ENCODE measurements at regions not wholly inside any gene's neighbourhood (a gene's known extent, or its start where the extent isn't known, plus 50 kb on each side); places are given as distances from the start of the nearest gene placed in this dataset.

GRCh38 chr9:70478963-70479641 is 64.6 kb upstream of the KLF9 start:
- Mint-ChIP-seq H3K9me3 (no peaks in the 10 kb centered on the region), H3K36me3 (no peaks in the 10 kb centered on the region), H3K4me3 (no peak overlapping the region), H3K27me3 (ENCODE audit: low read depth in 3 of 3) (peaks cover 0 to 13% (median 3%) of the 10 kb centered on the region in 3 donors), H3K4me1 (no peaks in the 10 kb centered on the region), H3K27ac (no peak overlapping the region)
- DNase-seq, result no peak

- Mint-ChIP-seq H3K27ac (no peak overlapping the region), H3K27me3 (ENCODE audit: low read depth in 3 of 3) (peaks cover 0 to 6% (median 0%) of the 10 kb centered on the region in 3 donors), H3K4me3 (no peak overlapping the region), H3K9me3 (no peaks in the 10 kb centered on the region), H3K36me3 (no peaks in the 10 kb centered on the region), H3K4me1 (no peaks in the 10 kb centered on the region)
- DNase-seq, result no peak
Observed at GRCh38 chr9:70477907-70478480, 63.5 kb upstream of the KLF9 start.

DNA sequence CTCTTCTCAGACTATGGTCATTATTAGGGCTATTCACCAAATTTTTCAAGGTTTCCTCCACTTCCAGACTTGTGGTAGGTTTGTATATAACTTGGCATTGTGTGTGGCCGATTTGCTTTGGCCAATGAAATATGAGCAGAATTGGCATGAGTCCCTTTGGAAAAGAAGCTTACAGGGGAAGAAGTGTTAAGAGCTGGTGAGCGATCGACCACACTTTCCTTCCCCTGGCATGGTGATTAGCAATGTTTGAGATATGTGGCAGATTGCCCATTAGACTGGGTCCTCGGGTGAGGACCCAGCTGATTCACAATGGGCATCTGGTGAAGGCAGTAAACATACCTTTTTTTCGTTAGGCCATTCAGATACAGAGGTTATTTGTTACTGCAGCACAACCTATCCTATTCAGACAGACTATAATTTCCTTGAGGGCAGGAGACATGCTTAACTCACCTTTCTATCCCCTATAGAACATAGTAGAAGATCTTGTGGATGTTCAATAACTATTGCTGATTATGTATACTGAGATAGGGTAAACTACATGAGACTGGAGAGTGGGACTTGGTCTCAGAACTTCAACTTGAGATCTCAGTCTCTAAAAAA is 62.8 kb upstream of the KLF9 start:
- H3K27me3 Mint-ChIP-seq (ENCODE audit: low read depth in 3 of 3), result peaks cover 0 to 5% (median 0%) of the 10 kb centered on the region in 3 donors
- H3K27ac Mint-ChIP-seq, result no peak overlapping the region
- DNase-seq, result no peak
- no peak overlapping the region for H3K4me3 Mint-ChIP-seq
- no peaks in the 10 kb centered on the region for H3K36me3 Mint-ChIP-seq
- no peaks in the 10 kb centered on the region for H3K4me1 Mint-ChIP-seq
- H3K9me3 Mint-ChIP-seq, result no peaks in the 10 kb centered on the region

GRCh38 chr9:70475211-70475610 is 60.8 kb upstream of the KLF9 start:
- H3K27me3 Mint-ChIP-seq (ENCODE audit: low read depth in 3 of 3), result peaks cover 0 to 7% (median 3%) of the 10 kb centered on the region in 3 donors
- no peak overlapping the region for H3K4me3 Mint-ChIP-seq
- H3K36me3 Mint-ChIP-seq, result no peaks in the 10 kb centered on the region
- H3K27ac Mint-ChIP-seq, result no peak overlapping the region
- H3K9me3 Mint-ChIP-seq, result no peaks in the 10 kb centered on the region
- DNase-seq, result no peak
- H3K4me1 Mint-ChIP-seq, result peaks cover 0 to 2% of the 10 kb centered on the region in 2 donors

- H3K4me1 Mint-ChIP-seq, result peaks cover 0 to 5% of the 10 kb centered on the region in 2 donors
- peaks cover 0 to 7% (median 3%) of the 10 kb centered on the region in 3 donors for H3K27me3 Mint-ChIP-seq (ENCODE audit: low read depth in 3 of 3)
- H3K27ac Mint-ChIP-seq, result no peak overlapping the region
- no peak for DNase-seq
- H3K9me3 Mint-ChIP-seq, result no peaks in the 10 kb centered on the region
- H3K36me3 Mint-ChIP-seq, result no peaks in the 10 kb centered on the region
- no peak overlapping the region for H3K4me3 Mint-ChIP-seq
Observed at GRCh38 chr9:70474413-70474812, 60.0 kb upstream of the KLF9 start.

GRCh38 chr9:70472268-70473249 is 58.1 kb upstream of the KLF9 start:
- DNase-seq, result no peak
- H3K36me3 Mint-ChIP-seq, result no peaks in the 10 kb centered on the region
- no peaks in the 10 kb centered on the region for H3K9me3 Mint-ChIP-seq
- peak overlapping the region in 1 of 5 donors; percentile 12 for H3K4me3 Mint-ChIP-seq
- H3K4me1 Mint-ChIP-seq, result peaks cover 0 to 5% of the 10 kb centered on the region in 2 donors
- H3K27ac Mint-ChIP-seq, result no peak overlapping the region
- peaks cover 0 to 7% (median 3%) of the 10 kb centered on the region in 3 donors for H3K27me3 Mint-ChIP-seq (ENCODE audit: low read depth in 3 of 3)

- H3K4me3 Mint-ChIP-seq, result no peak overlapping the region
Observed at GRCh38 chr9:70470050-70471015, 55.9 kb upstream of the KLF9 start.

GRCh38 chr9:70468291-70468690 is 53.8 kb upstream of the KLF9 start:
- Mint-ChIP-seq H3K4me1 (peaks cover 0 to 5% of the 10 kb centered on the region in 2 donors), H3K9me3 (no peaks in the 10 kb centered on the region), H3K4me3 (no peak overlapping the region), H3K27ac (no peak overlapping the region), H3K27me3 (ENCODE audit: low read depth in 3 of 3) (peaks cover 0 to 4% (median 3%) of the 10 kb centered on the region in 3 donors), H3K36me3 (no peaks in the 10 kb centered on the region)
- no peak for DNase-seq

More at GRCh38 chr9:70470050-70471015, 55.9 kb upstream of the KLF9 start:
- Mint-ChIP-seq H3K27me3 (ENCODE audit: low read depth in 3 of 3) (peaks cover 0 to 7% (median 3%) of the 10 kb centered on the region in 3 donors), H3K36me3 (no peaks in the 10 kb centered on the region), H3K9me3 (no peaks in the 10 kb centered on the region), H3K27ac (peak overlapping the region in 1 of 6 donors; percentile 31), H3K4me1 (peaks cover 0 to 5% of the 10 kb centered on the region in 2 donors)
- DNase-seq, result no peak

- Mint-ChIP-seq H3K4me3 (no peak overlapping the region), H3K9me3 (no peaks in the 10 kb centered on the region), H3K36me3 (no peaks in the 10 kb centered on the region), H3K4me1 (peaks cover 0 to 5% of the 10 kb centered on the region in 2 donors), H3K27me3 (ENCODE audit: low read depth in 3 of 3) (peaks cover 0 to 3% (median 0%) of the 10 kb centered on the region in 3 donors), H3K27ac (no peak overlapping the region)
- no peak for DNase-seq
Observed at GRCh38 chr9:70466976-70467561, 52.6 kb upstream of the KLF9 start.

DNA sequence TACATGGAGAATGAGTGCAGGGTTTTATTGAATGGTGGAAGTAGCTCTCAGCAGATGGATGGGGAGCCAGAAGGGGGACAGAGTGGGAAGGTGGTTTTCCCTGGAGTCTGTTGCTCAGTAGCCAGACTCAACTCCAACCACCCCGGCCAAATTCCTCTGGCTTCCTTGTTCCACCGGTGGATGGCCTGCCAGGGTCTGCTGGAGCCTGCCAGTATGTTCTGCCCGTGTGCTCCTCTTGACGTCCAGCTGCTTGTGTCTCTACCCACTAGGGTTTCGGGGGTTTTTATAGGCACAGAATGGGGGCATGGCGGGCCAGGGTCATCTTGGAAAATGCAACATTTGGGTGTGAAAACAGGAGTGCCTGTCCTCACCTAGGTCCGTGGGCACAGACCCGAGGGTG is 51.4 kb upstream of the KLF9 start:
- Mint-ChIP-seq H3K9me3 (no peaks in the 10 kb centered on the region), H3K27me3 (ENCODE audit: low read depth in 3 of 3) (no peaks in the 10 kb centered on the region), H3K36me3 (no peaks in the 10 kb centered on the region), H3K4me1 (peaks cover 0 to 5% of the 10 kb centered on the region in 2 donors), H3K4me3 (no peak overlapping the region), H3K27ac (no peak overlapping the region)
- DNase-seq, result no peak

DNA sequence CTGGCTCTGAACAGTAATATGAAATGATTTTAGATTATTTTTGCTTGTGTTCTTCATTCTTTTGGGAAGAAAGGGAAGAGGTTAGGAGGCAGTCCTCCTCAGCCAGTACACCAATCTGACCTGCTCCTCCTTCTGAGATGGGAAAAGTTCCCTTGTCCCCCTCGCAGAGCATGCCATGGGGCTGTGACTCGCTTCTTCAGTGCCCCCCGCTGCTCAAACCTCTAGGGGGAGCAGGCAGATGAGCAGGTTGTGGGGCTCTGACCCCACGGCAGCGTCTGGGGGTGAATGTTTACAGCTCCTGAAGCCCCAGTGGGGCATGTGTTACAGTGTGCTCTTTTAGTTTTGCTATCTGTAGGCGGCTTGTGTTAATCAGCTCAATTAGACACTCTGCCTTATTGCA is 50.9 kb upstream of the KLF9 start:
- no peaks in the 10 kb centered on the region for H3K27me3 Mint-ChIP-seq (ENCODE audit: low read depth in 3 of 3)
- peaks cover 0 to 4% of the 10 kb centered on the region in 2 donors for H3K4me1 Mint-ChIP-seq
- H3K4me3 Mint-ChIP-seq, result no peak overlapping the region
- H3K36me3 Mint-ChIP-seq, result no peaks in the 10 kb centered on the region
- no peak overlapping the region for H3K27ac Mint-ChIP-seq
- no peaks in the 10 kb centered on the region for H3K9me3 Mint-ChIP-seq
- no peak for DNase-seq

Measured in immature natural killer cell (primary cell).